Pancreas (tissue), 10 donors: ENCODE measurements at regions not wholly inside any gene's neighbourhood (a gene's known extent, or its start where the extent isn't known, plus 50 kb on each side); places are given as distances from the start of the nearest gene placed in this dataset.
"Not testable (repeated sequence)": the region's sequence is repeated elsewhere in the genome, so short reads cannot be mapped to it uniquely, and the experiment has no call there.

Experiments used
- ATAC-seq, 4 donors: fragments of 200-7000 bp; cut with Tn5 transposase; one replicate each; pipeline versions ENCODE4 v1.8.0 to v1.9.1; 2020; ENCODE audit warnings: mild to moderate bottlenecking in 4 of 4, moderate library complexity in 4 of 4
- DNase-seq, 6 donors: peaks; one replicate each; pipeline ENCODE4 v3.0.0-alpha.2; 2020
- FAIRE-seq: peaks from 2 replicates; lab custom pipeline; 2012; peaks lifted over from hg19 to GRCh38; lab: Jason Lieb, UNC
- H3K27ac ChIP-seq, 4 donors: fragments of 200-600 bp; sonication (generic); 1 replicate in 3 of 4; 2 replicates in 1 of 4; pipeline versions ENCODE4 v1.5.0 to v1.8.0; 2020
- H3K27me3 ChIP-seq, 4 donors: fragments of 200-600 bp; one replicate each; pipeline ENCODE4 v1.8.0; 2021
- H3K36me3 ChIP-seq, 3 donors: fragments of 200-600 bp; sonication (generic) in 1 of 3; one replicate each; pipeline versions ENCODE4 v1.5.0 to v1.8.0; 2020 to 2021
- H3K4me1 ChIP-seq, 3 donors: fragments of 200-600 bp; one replicate each; pipeline ENCODE4 v1.8.0; 2021
- H3K4me3 ChIP-seq, 4 donors: fragments of 200-600 bp; sonication (generic) in 2 of 4; one replicate each; pipeline versions ENCODE4 v1.5.0 to v1.8.0; 2020 to 2021
- H3K9me3 ChIP-seq, 4 donors: fragments of 200-600 bp; one replicate each; pipeline ENCODE4 v1.8.0; 2021
- CTCF ChIP-seq, 4 donors: fragments of 200-600 bp; sonication (generic) in 3 of 4; IDR thresholded peaks; one replicate each; pipeline versions ENCODE4 v1.5.0 to v1.8.0; 2021; ENCODE audit warnings: antibody characterized with exemption in 4 of 4
- WGBS, 2 donors: extraction: QIAGEN DNeasy Blood & Tissue Kit; methylation state at CpG; one replicate each; pipeline ENCODE4 v1.1.7; 2013; 5-methylcytosine and 5-hydroxymethylcytosine counted together
- intact Hi-C, 3 donors: fragments of 100-400 bp; cut with DNase I; formaldehyde crosslinking; loops; one replicate each; pipeline versions ENCODE4 v1.11.1 to v1.14.2; 2022
- donor health status: healthy with polysubstance abuse.
- donor health status: DM: no; HTN: no; CAD: no; lungs with moderate emphysema.
- donor health status: DM: no; HTN: no; CAD: no.
- donor health status: control.
- donor health status: control.
- donor health status: Bipolar disorder and iron deficiency.
- donor health status: DM: yes; HTN: yes; CAD: no.
- donor health status: DM: no; HTN: no; CAD: no.
- donor health status: DM: no; HTN: no; CAD: no.
- donor health status: DM: yes; HTN: yes; CAD: no.

- ATAC-seq (no peak), FAIRE-seq (no peak), DNase-seq (no peak)
- H3K36me3 ChIP-seq: no peaks in the 10 kb centered on the region
- H3K4me3 ChIP-seq: no peak overlapping the region
- no peaks in the 10 kb centered on the region for H3K9me3 ChIP-seq
- TF ChIP-seq CTCF (IDR thresholded peaks at IDR 0.05): no peak
- 20 to 30% methylated on average over 1 of the region's 1 CpG for WGBS, 2 donors
- H3K27ac ChIP-seq: no peak overlapping the region
- H3K27me3 ChIP-seq: no peaks in the 10 kb centered on the region
- intact Hi-C loops: no loop called here
- H3K4me1 ChIP-seq: no peaks in the 10 kb centered on the region
Observed at GRCh38 chr4:167885872-167886271, 206.5 kb upstream of the ANXA10 start.

- ATAC-seq (no peak), DNase-seq (no peak), FAIRE-seq (no peak)
- no peak overlapping the region for H3K4me3 ChIP-seq
- no peaks in the 10 kb centered on the region for H3K36me3 ChIP-seq
- H3K27me3 ChIP-seq: no peaks in the 10 kb centered on the region
- intact Hi-C loops: no loop called here
- no peak for TF ChIP-seq CTCF (IDR thresholded peaks at IDR 0.05)
- WGBS, 2 donors: 75 to 84% methylated on average over 6 of the region's 6 CpGs
- no peaks in the 10 kb centered on the region for H3K9me3 ChIP-seq
- H3K4me1 ChIP-seq: no peaks in the 10 kb centered on the region
- no peak overlapping the region for H3K27ac ChIP-seq
Observed at GRCh38 chr4:167887726-167888125, 204.6 kb upstream of the ANXA10 start.

GRCh38 chr4:167890226-167890625 lies 202.1 kb upstream of the ANXA10 start:
- Histone ChIP-seq H3K4me3 (no peak overlapping the region), H3K27me3 (no peaks in the 10 kb centered on the region), H3K27ac (no peak overlapping the region), H3K36me3 (no peaks in the 10 kb centered on the region), H3K9me3 (no peaks in the 10 kb centered on the region), H3K4me1 (no peaks in the 10 kb centered on the region)
- TF ChIP-seq CTCF (IDR thresholded peaks at IDR 0.05): no peak
- intact Hi-C loops: no loop called here
- ATAC-seq: no peak
- no peak for DNase-seq
- no peak for FAIRE-seq

GRCh38 chr4:167893531-167893930 lies 198.8 kb upstream of the ANXA10 start:
- no peak for TF ChIP-seq CTCF (IDR thresholded peaks at IDR 0.05)
- no peak for FAIRE-seq
- no peaks in the 10 kb centered on the region for H3K27me3 ChIP-seq
- no peak overlapping the region for H3K4me3 ChIP-seq
- H3K36me3 ChIP-seq: no peaks in the 10 kb centered on the region
- no peaks in the 10 kb centered on the region for H3K9me3 ChIP-seq
- no peak for ATAC-seq
- H3K27ac ChIP-seq: no peak overlapping the region
- WGBS, 2 donors: 90 to 96% methylated on average over 3 of the region's 3 CpGs
- H3K4me1 ChIP-seq: peaks cover 4 to 18% (median 11%) of the 10 kb centered on the region in 3 donors
- no peak for DNase-seq
- intact Hi-C loops: no loop called here

GRCh38 chr4:167896260-167896659 lies 196.1 kb upstream of the ANXA10 start:
- H3K36me3 ChIP-seq, H3K9me3 ChIP-seq, FAIRE-seq, intact Hi-C loops, H3K4me3 ChIP-seq, H3K27me3 ChIP-seq: not testable (repeated sequence)
- ATAC-seq: peak; percentile 51 to 67 (median 64)
- H3K4me1 ChIP-seq: peaks cover 4 to 18% (median 11%) of the 10 kb centered on the region in 3 donors
- H3K27ac ChIP-seq: peak overlapping the region in 2 of 4 donors; percentile 44 to 58
- WGBS, 2 donors: 38 to 39% methylated on average over 2 of the region's 3 CpGs
- DNase-seq: peak in 4 of 6 donors; percentile 35 to 59 (median 43)
